ENCODE measurements at regions not wholly inside any gene's neighbourhood (a gene's known extent, or its start where the extent isn't known, plus 50 kb on each side); places are given as distances from the start of the nearest gene placed in this dataset.

- no peak for TF ChIP-seq ZNF639 (CRISPR knock-in tag; conservative IDR thresholded peaks at IDR 0.05 in 1 of 2, IDR thresholded peaks at IDR 0.05 in 1 of 2)
Measured at GRCh38 chr21:31480228-31480627, 136.2 kb upstream of the TIAM1 start (continued).

DNA sequence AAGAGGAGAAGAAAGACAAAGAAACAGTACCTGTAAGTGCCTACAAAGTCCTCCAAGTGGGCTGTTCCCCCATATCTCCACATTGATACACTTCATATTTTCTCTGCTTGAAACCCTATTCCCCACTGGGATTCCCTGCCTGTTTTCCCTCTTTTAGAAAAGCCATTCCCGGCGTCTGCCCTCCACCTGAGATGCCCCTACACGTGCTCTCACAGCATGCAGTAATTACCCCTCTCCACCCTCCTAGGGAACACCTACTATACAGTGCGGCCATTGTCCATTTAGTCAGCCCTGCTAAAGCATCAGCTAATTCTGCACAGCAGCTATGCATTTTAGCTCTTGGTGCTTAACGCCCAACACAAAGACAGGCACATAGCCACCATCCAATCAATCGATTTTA lies 135.7 kb upstream of the TIAM1 start:
- ChIA-PET CTCF (ENCODE audit: low intra/inter-chr PET ratio) (no interaction called here), POLR2A (no interaction called here)
- Histone ChIP-seq H3K9me3 (replicated peaks; ENCODE audit: control insufficient read depth, insufficient read depth, low read depth, low read length) (peaks cover 2% of the 10 kb centered on the region; the same call in 1 of the 2 replicates), H3K4me1 (replicated peaks in 1 of 2; ENCODE audit: control insufficient read depth in 2 of 2, insufficient read depth in 2 of 2, low read length in 2 of 2) (no peaks in the 10 kb centered on the region), H3K27ac (ENCODE audit: extremely low read depth, low read depth, low read length) (no peak overlapping the region), H3K79me2 (ENCODE audit: control insufficient read depth, insufficient read depth, low read length) (no peaks in the 10 kb centered on the region), H3K36me3 (ENCODE audit: control insufficient read depth, insufficient read depth, low read length) (no peaks in the 10 kb centered on the region), H3K27me3 (ENCODE audit: control insufficient read depth in 2 of 2, insufficient read depth in 2 of 2, low read length in 2 of 2) (no peaks in the 10 kb centered on the region; a peak in 1 of 5 replicates), H3K9ac (ENCODE audit: insufficient read depth in 1 of 2, low read depth in 2 of 2, low read length in 2 of 2) (no peak overlapping the region), H3K4me3 (no peak overlapping the region), H4K20me1 (replicated peaks; ENCODE audit: control insufficient read depth, insufficient read depth, low read length) (no peaks in the 10 kb centered on the region), H2AFZ (ENCODE audit: low read depth, low read length) (no peak overlapping the region), H3K9me1 (ENCODE audit: control insufficient read depth, insufficient read depth, low read length) (no peaks in the 10 kb centered on the region), H3K4me2 (ENCODE audit: insufficient read depth, low read length) (no peak overlapping the region)
- in situ Hi-C loops (cut with MboI) = no loop called here
- FAIRE-seq (no peak), ATAC-seq (no peak), DNase-seq (ENCODE audit: extremely low read depth in 1 of 4, low spot score in 3 of 4) (no peak)
- intact Hi-C loops (cut with micrococcal nuclease) = no loop called here
- BruUV-seq (replicated peaks) = no TSS peak
- no peak for TF ChIP-seq ETS1 (conservative IDR thresholded peaks at IDR 0.05; ENCODE audit: control insufficient read depth, low read depth, low read length)
- no peak for TF ChIP-seq CBFA2T3 (IDR thresholded peaks at IDR 0.05)
- no peak for TF ChIP-seq FOSL1 (tag; conservative IDR thresholded peaks at IDR 0.05)
- TF ChIP-seq, protein P1, sequence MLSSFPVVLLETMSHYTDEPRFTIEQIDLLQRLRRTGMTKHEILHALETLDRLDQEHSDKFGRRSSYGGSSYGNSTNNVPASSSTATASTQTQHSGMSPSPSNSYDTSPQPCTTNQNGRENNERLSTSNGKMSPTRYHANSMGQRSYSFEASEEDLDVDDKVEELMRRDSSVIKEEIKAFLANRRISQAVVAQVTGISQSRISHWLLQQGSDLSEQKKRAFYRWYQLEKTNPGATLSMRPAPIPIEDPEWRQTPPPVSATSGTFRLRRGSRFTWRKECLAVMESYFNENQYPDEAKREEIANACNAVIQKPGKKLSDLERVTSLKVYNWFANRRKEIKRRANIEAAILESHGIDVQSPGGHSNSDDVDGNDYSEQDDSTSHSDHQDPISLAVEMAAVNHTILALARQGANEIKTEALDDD (IDR thresholded peaks at IDR 0.05) = no peak
- 0% methylated on average over 6 of the region's 6 CpGs for WGBS (ENCODE audit: insufficient coverage, low coverage, missing lambda C conversion rate)
